ENCODE measurements at regions not wholly inside any gene's neighbourhood (a gene's known extent, or its start where the extent isn't known, plus 50 kb on each side); places are given as distances from the start of the nearest gene placed in this dataset.

DNA sequence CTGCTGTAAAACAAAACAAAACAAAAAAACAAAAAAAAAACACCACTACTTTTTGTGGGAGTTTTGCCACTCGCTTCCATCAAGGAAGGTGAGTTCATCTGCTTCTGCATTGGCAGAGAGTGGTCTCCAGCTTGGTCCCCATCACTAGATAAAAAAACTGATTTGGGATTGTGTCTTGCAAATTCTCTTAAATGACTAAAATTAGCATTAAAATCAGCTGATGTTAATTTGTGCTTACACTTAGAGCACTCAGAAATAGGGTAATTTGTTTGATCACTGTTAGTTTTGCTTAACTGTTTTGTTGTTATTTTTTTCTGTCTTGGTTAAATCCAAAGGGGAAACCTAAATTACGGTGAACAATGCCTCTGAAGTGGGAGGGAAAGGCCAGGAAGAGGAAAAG, 1048.0 kb downstream of the LRFN5 start:
- POLR2A ChIA-PET (ENCODE audit: unreplicated experiment) = no interaction called here

DNA sequence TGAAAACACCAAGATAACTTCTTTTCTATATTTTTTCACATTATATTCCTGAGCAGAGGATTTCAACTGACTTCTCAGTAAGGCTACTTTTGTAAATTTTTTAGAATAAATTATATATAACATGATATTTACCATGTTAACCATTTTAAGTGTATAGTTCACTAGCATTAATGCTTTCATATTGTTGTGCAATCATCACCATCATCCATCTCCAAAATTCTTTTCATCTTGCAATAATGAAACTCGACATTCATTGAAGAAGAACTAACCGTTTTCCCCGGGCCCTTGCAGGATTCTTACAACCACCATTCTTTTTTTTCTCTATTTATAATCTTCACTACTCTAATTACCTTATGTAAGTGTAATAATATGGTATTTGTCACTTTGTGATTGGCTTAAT, 1036.1 kb downstream of the LRFN5 start:
- H3K9me2 ChIP-seq (replicated peaks; ENCODE audit: low read length) = no peaks in the 10 kb centered on the region
- no peak for ATAC-seq
- no peaks in the 10 kb centered on the region for H3K27me3 ChIP-seq (ENCODE audit: low read length)
- H3F3A ChIP-seq (ENCODE audit: low read length, unreplicated experiment) = no peaks in the 10 kb centered on the region
- H4K20me1 ChIP-seq (ENCODE audit: low read length) = no peaks in the 10 kb centered on the region
- ChIA-PET CTCF (no interaction called here), POLR2A (ENCODE audit: unreplicated experiment) (no interaction called here)
- TF ChIP-seq EZH2phosphoT487 (IDR thresholded peaks at IDR 0.05; ENCODE audit: borderline replicate concordance, low read length) = no peak
- TF ChIP-seq EZH2 (IDR thresholded peaks at IDR 0.05; ENCODE audit: low read length, unreplicated experiment) = no peak
- TF ChIP-seq, protein P1, sequence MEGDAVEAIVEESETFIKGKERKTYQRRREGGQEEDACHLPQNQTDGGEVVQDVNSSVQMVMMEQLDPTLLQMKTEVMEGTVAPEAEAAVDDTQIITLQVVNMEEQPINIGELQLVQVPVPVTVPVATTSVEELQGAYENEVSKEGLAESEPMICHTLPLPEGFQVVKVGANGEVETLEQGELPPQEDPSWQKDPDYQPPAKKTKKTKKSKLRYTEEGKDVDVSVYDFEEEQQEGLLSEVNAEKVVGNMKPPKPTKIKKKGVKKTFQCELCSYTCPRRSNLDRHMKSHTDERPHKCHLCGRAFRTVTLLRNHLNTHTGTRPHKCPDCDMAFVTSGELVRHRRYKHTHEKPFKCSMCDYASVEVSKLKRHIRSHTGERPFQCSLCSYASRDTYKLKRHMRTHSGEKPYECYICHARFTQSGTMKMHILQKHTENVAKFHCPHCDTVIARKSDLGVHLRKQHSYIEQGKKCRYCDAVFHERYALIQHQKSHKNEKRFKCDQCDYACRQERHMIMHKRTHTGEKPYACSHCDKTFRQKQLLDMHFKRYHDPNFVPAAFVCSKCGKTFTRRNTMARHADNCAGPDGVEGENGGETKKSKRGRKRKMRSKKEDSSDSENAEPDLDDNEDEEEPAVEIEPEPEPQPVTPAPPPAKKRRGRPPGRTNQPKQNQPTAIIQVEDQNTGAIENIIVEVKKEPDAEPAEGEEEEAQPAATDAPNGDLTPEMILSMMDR (conservative IDR thresholded peaks at IDR 0.05; ENCODE audit: low read depth, low read length) = no peak
- no peaks in the 10 kb centered on the region for H3K9me3 ChIP-seq (ENCODE audit: low read length)
- no peak overlapping the region for H2AFZ ChIP-seq (ENCODE audit: low read length)
- H3K36me3 ChIP-seq (ENCODE audit: low read depth, low read length) = no peaks in the 10 kb centered on the region
- no peak overlapping the region for H3K4me3 ChIP-seq (ENCODE audit: low read length)
- intact Hi-C loops (cut with micrococcal nuclease) = no loop called here
- no peaks in the 10 kb centered on the region for H3K4me1 ChIP-seq (ENCODE audit: insufficient read depth, low read length)
- BruUV-seq (replicated peaks) = no TSS peak
- H3K9ac ChIP-seq (ENCODE audit: low read length) = no peak overlapping the region
- no peak overlapping the region for H3K4me2 ChIP-seq (ENCODE audit: low read length)
- H3K27ac ChIP-seq (ENCODE audit: low read length) = no peak overlapping the region
- H3K79me2 ChIP-seq (ENCODE audit: low read length) = no peaks in the 10 kb centered on the region
- no peak for DNase-seq

More for the DNA sequence above, 1048.0 kb downstream of the LRFN5 start:
- Histone ChIP-seq H3K27me3 (ENCODE audit: low read length) (no peaks in the 10 kb centered on the region), H3K79me2 (ENCODE audit: low read length) (no peaks in the 10 kb centered on the region), H3K9me3 (ENCODE audit: low read length) (no peaks in the 10 kb centered on the region), H2AFZ (ENCODE audit: low read length) (no peak overlapping the region), H3K27ac (ENCODE audit: low read length) (no peak overlapping the region), H3K4me2 (ENCODE audit: low read length) (no peak overlapping the region), H4K20me1 (ENCODE audit: low read length) (no peaks in the 10 kb centered on the region), H3F3A (ENCODE audit: low read length, unreplicated experiment) (no peaks in the 10 kb centered on the region), H3K4me3 (ENCODE audit: low read length) (no peak overlapping the region), H3K9ac (ENCODE audit: low read length) (no peak overlapping the region), H3K9me2 (replicated peaks; ENCODE audit: low read length) (no peaks in the 10 kb centered on the region), H3K36me3 (ENCODE audit: low read depth, low read length) (no peaks in the 10 kb centered on the region), H3K4me1 (ENCODE audit: insufficient read depth, low read length) (no peaks in the 10 kb centered on the region)
- CTCF ChIA-PET = no interaction called here
- DNase-seq = no peak
- ATAC-seq = no peak
- intact Hi-C loops (cut with micrococcal nuclease) = no loop called here
- no peak for TF ChIP-seq EZH2 (IDR thresholded peaks at IDR 0.05; ENCODE audit: low read length, unreplicated experiment)
- TF ChIP-seq EZH2phosphoT487 (IDR thresholded peaks at IDR 0.05; ENCODE audit: borderline replicate concordance, low read length) = no peak
- TF ChIP-seq, protein P1 (conservative IDR thresholded peaks at IDR 0.05; ENCODE audit: low read depth, low read length) = no peak
- no TSS peak for BruUV-seq (replicated peaks)

DNA sequence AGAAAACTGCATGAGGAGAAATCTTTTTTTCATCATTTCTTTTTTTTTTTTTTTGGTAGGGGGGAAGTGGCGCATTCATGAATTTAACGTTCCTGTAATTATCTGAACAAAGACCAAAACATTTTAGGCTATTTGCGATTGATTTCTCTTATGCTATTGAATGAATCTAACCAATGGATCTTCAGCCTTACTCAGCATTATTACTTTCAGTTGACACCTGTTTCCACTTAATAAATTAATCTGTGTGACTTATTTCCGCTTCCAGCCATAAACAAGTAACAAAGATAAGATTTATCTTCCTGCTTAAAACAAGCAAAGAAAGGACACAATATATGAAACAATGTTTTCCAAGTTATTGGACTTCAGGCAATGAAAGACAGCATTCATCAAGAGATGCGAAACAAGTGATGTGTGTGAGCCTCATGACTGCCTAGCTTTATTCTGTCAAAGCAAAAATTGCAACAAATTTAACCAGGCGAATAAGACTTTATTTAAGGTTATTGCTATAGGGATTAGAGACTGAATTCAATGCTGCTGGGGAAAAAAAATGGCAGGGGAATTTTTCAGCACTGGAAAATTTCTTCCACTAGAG, 1026.9 kb downstream of the LRFN5 start:
- H3K9me3 ChIP-seq (ENCODE audit: low read length) = no peaks in the 10 kb centered on the region
- no peaks in the 10 kb centered on the region for H3F3A ChIP-seq (ENCODE audit: low read length, unreplicated experiment)
- H3K4me1 ChIP-seq (ENCODE audit: insufficient read depth, low read length) = no peaks in the 10 kb centered on the region
- no peaks in the 10 kb centered on the region for H3K9me2 ChIP-seq (replicated peaks; ENCODE audit: low read length)
- no TSS peak for BruUV-seq (replicated peaks)
- H3K4me2 ChIP-seq (ENCODE audit: low read length) = no peak overlapping the region
- no peaks in the 10 kb centered on the region for H4K20me1 ChIP-seq (ENCODE audit: low read length)
- H2AFZ ChIP-seq (ENCODE audit: low read length) = no peak overlapping the region
- POLR2A ChIA-PET (ENCODE audit: unreplicated experiment) = no interaction called here
- no peaks in the 10 kb centered on the region for H3K79me2 ChIP-seq (ENCODE audit: low read length)
- H3K4me3 ChIP-seq (ENCODE audit: low read length) = no peak overlapping the region
- no peak overlapping the region for H3K27ac ChIP-seq (ENCODE audit: low read length)
- no peaks in the 10 kb centered on the region for H3K27me3 ChIP-seq (ENCODE audit: low read length)
- H3K9ac ChIP-seq (ENCODE audit: low read length) = no peak overlapping the region
- TF ChIP-seq, protein P1 (conservative IDR thresholded peaks at IDR 0.05; ENCODE audit: low read depth, low read length) = no peak
- TF ChIP-seq EZH2phosphoT487 (IDR thresholded peaks at IDR 0.05; ENCODE audit: borderline replicate concordance, low read length) (no peak), EZH2 (IDR thresholded peaks at IDR 0.05; ENCODE audit: low read length, unreplicated experiment) (no peak)
- intact Hi-C loops (cut with micrococcal nuclease) = no loop called here
- ATAC-seq (no peak), DNase-seq (no peak)
- no peaks in the 10 kb centered on the region for H3K36me3 ChIP-seq (ENCODE audit: low read depth, low read length)
- CTCF ChIA-PET = interaction anchor here (0.7 kb wide), 1 partner anchor 1023 kb away, joined by 3 read pairs; no protein-coding TSS in a partner anchor

Data from PC-3 (cell line).